H9 (cell line): ENCODE measurements at regions not wholly inside any gene's neighbourhood (a gene's known extent, or its start where the extent isn't known, plus 50 kb on each side); places are given as distances from the start of the nearest gene placed in this dataset.

ENCODE experiments used
- DNase-seq: peaks from one replicate; pipeline ENCODE4 v3.0.0-alpha.2; 2017
- H2AFZ ChIP-seq: one replicate; pipeline ENCODE4 v1.6.1; 2013; ENCODE audit warnings: mild to moderate bottlenecking, low read length, control low read depth, moderate library complexity
- H2AK5ac ChIP-seq: 2 replicates; pipeline ENCODE4 v1.6.1; 2013; ENCODE audit warnings: low read length, control low read depth, mixed read lengths; ENCODE audit not compliant: insufficient read length
- H2BK120ac ChIP-seq: one replicate; pipeline ENCODE4 v1.6.1; 2013; ENCODE audit warnings: low read depth, mild to moderate bottlenecking, low read length, control low read depth, inconsistent platforms; ENCODE audit not compliant: poor library complexity, severe bottlenecking
- H2BK12ac ChIP-seq: 2 replicates; pipeline ENCODE4 v1.6.1; 2013; ENCODE audit warnings: low read length, control low read depth, mixed read lengths, low read depth; ENCODE audit not compliant: insufficient read length
- H2BK15ac ChIP-seq: 2 replicates; pipeline ENCODE4 v1.6.1; 2013; ENCODE audit warnings: low read depth, low read length, control low read depth
- H2BK20ac ChIP-seq: one replicate; pipeline ENCODE4 v1.6.1; 2013; ENCODE audit warnings: low read depth, mild to moderate bottlenecking, low read length, control low read depth, inconsistent platforms; ENCODE audit not compliant: poor library complexity, severe bottlenecking
- H2BK5ac ChIP-seq: 2 replicates; pipeline ENCODE4 v1.6.1; 2013; ENCODE audit warnings: low read length, control low read depth, mixed read lengths; ENCODE audit not compliant: insufficient read length
- H3K14ac ChIP-seq: 2 replicates; pipeline ENCODE4 v1.6.1; 2013; ENCODE audit warnings: low read length, control low read depth; ENCODE audit not compliant: insufficient read depth
- H3K18ac ChIP-seq: 2 replicates; pipeline ENCODE4 v1.6.1; 2013; ENCODE audit warnings: low read depth, mild to moderate bottlenecking, mixed read lengths, low read length, control low read depth; ENCODE audit not compliant: insufficient read length
- H3K23ac ChIP-seq: 2 replicates; pipeline ENCODE4 v1.6.1; 2013; ENCODE audit warnings: low read length, control low read depth, mixed read lengths, low read depth; ENCODE audit not compliant: insufficient read length
- H3K23me2 ChIP-seq: 2 replicates; pipeline ENCODE4 v1.6.1; 2013; ENCODE audit warnings: low read depth, mild to moderate bottlenecking, mixed read lengths, low read length, control low read depth; ENCODE audit not compliant: insufficient read length, poor library complexity, severe bottlenecking
- H3K27ac ChIP-seq: 2 replicates; pipeline ENCODE4 v1.5.1; 2013; ENCODE audit warnings: low read length, control low read depth, mixed read lengths, low read depth; ENCODE audit not compliant: insufficient read length
- H3K27me3 ChIP-seq: 2 replicates; pipeline ENCODE4 v1.6.1; 2013; ENCODE audit warnings: low read length, control low read depth, inconsistent platforms; ENCODE audit not compliant: insufficient read depth
- H3K4ac ChIP-seq: 2 replicates; pipeline ENCODE4 v1.6.1; 2013; ENCODE audit warnings: low read depth, mild to moderate bottlenecking, control low read depth, inconsistent platforms, low read length, moderate library complexity
- H3K4me1 ChIP-seq: 2 replicates; pipeline ENCODE4 v1.6.1; 2013; ENCODE audit warnings: low read length, control low read depth, inconsistent platforms; ENCODE audit not compliant: insufficient read depth
- H3K4me2 ChIP-seq: 2 replicates; pipeline ENCODE4 v1.6.1; 2013; ENCODE audit warnings: low read length, control low read depth, mixed read lengths; ENCODE audit not compliant: insufficient read length, insufficient read depth
- H3K56ac ChIP-seq: 2 replicates; pipeline ENCODE4 v1.6.1; 2013; ENCODE audit warnings: low read depth, mild to moderate bottlenecking, mixed read lengths, low read length, control low read depth; ENCODE audit not compliant: insufficient read length
- H3K79me1 ChIP-seq: 2 replicates; pipeline ENCODE4 v1.6.1; 2013; ENCODE audit warnings: low read depth, mild to moderate bottlenecking, moderate library complexity, low read length, control low read depth, inconsistent platforms; ENCODE audit not compliant: insufficient read depth, poor library complexity, severe bottlenecking
- H3K79me2 ChIP-seq: 2 replicates; pipeline ENCODE4 v1.6.1; 2013; ENCODE audit warnings: low read length, control low read depth, inconsistent platforms; ENCODE audit not compliant: insufficient read depth
- H3K9ac ChIP-seq: 2 replicates; pipeline ENCODE4 v1.6.1; 2013; ENCODE audit warnings: low read length, control low read depth, mixed read lengths; ENCODE audit not compliant: insufficient read length; ENCODE audit errors: extremely low read depth
- H3K9me3 ChIP-seq: one replicate; pipeline ENCODE4 v1.6.1; 2013; ENCODE audit warnings: low read depth, low read length, inconsistent platforms; ENCODE audit not compliant: control insufficient read depth
- H3T11ph ChIP-seq: one replicate; pipeline ENCODE4 v1.6.1; 2013; ENCODE audit warnings: mild to moderate bottlenecking, low read length, control low read depth, inconsistent platforms
- H4K20me1 ChIP-seq: one replicate; pipeline ENCODE4 v1.6.1; 2013; ENCODE audit not compliant: control insufficient read depth, insufficient read length, insufficient read depth
- H4K5ac ChIP-seq: 2 replicates; pipeline ENCODE4 v1.6.1; 2013; ENCODE audit warnings: low read depth, mild to moderate bottlenecking, mixed read lengths, low read length, control low read depth; ENCODE audit not compliant: insufficient read length
- H4K8ac ChIP-seq: replicated peaks from 2 replicates; pipeline ENCODE4 v1.6.1; 2013; ENCODE audit warnings: low read length, control low read depth, mixed read lengths, low read depth; ENCODE audit not compliant: insufficient read length
- H4K91ac ChIP-seq: 2 replicates; pipeline ENCODE4 v1.6.1; 2013; ENCODE audit warnings: low read depth, mild to moderate bottlenecking, moderate library complexity, mixed read lengths, low read length, control low read depth; ENCODE audit not compliant: insufficient read length
- H3K27ac Mint-ChIP-seq, 3 experiments: 2 replicates in 2 of 3; 3 replicates in 1 of 3; pipeline ENCODE4 v1.8.0; 2020 to 2021; ENCODE audit warnings: mixed read lengths in 3 of 3, mild to moderate bottlenecking in 1 of 3, moderate library complexity in 1 of 3
- H3K27me3 Mint-ChIP-seq: 2 replicates; pipeline ENCODE4 v1.8.0; 2021; ENCODE audit warnings: low read depth, mild to moderate bottlenecking, moderate library complexity, mixed read lengths
- H3K36me3 Mint-ChIP-seq, 3 experiments: 2 replicates in 2 of 3; 3 replicates in 1 of 3; pipeline ENCODE4 v1.8.0; 2020 to 2021; ENCODE audit warnings: low read depth in 3 of 3, mixed read lengths in 3 of 3; ENCODE audit not compliant: insufficient read depth in 1 of 3
- H3K4me1 Mint-ChIP-seq, 2 experiments: 2 replicates each; pipeline ENCODE4 v1.8.0; 2020; ENCODE audit warnings: mixed read lengths in 2 of 2
- H3K4me3 Mint-ChIP-seq, 2 experiments: 2 replicates in 1 of 2; 3 replicates in 1 of 2; pipeline ENCODE4 v1.8.0; 2020 to 2021; ENCODE audit warnings: mild to moderate bottlenecking in 2 of 2, mixed read lengths in 2 of 2, moderate library complexity in 1 of 2
- H3K9me3 Mint-ChIP-seq, 2 experiments: 2 replicates in 1 of 2; 3 replicates in 1 of 2; pipeline ENCODE4 v1.8.0; 2020; ENCODE audit warnings: mild to moderate bottlenecking in 2 of 2, mixed read lengths in 2 of 2, moderate library complexity in 1 of 2
- WGBS: extraction: QIAGEN DNeasy Blood & Tissue Kit; methylation state at CpG from one replicate; pipeline ENCODE4 v1.1.7; 2013; ENCODE audit warnings: missing lambda C conversion rate, low lambda C conversion rate, mixed read lengths; ENCODE audit not compliant: insufficient read length; ENCODE audit errors: extremely low coverage; 5-methylcytosine and 5-hydroxymethylcytosine counted together
- TF ChIP-seq, protein P1 (sequence below): fragments of 200-600 bp; sonication (generic); conservative IDR thresholded peaks from 3 replicates; pipeline ENCODE4 v1.8.0; 2021; ENCODE audit warnings: antibody characterized with exemption, mild to moderate bottlenecking

DNA sequence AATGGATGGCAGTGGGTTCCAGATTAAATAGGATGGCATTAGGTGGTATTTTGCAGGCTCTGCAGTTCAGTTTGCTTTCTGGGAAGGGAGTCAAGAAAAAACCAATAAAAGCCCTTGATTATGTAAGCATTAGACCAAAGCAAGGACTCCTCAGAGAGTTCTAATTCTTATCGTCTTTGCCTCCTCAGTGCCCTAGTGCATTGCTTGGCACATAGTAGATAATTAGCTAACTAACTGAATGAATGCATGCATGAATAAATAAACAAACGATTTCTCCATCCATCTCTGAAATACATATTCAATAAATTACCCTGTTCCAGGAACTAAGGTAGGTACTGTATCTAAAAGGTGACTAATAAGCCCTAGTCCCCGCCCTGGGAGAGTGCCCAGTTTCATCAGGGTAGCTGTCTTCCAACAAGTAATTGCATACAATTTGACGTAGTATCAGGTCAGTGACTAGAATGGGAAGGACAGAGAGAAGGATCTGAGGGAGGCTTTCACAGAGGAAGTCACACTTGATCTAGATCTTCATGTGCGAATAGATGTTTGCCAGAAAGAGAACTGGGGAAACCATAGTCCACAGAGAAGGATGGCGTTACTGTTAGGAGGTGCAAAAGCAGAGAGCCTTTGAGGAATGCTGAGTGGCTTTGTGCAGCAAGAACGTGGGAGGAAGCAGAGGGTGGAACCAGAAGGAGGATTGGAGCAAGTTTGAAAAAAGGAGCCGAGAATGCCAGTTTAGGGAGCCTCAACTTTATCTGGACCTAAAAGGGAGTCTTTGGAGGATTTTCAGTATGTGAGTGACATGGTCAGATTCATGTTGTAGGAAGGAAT is 111.4 kb downstream of the TBX19 start:
- H3K18ac ChIP-seq, result no peak overlapping the region
- no peak for DNase-seq
- no peak overlapping the region for H3K4me2 ChIP-seq
- no peak overlapping the region for H4K91ac ChIP-seq
- no peaks in the 10 kb centered on the region for H3K9me3 Mint-ChIP-seq
- no peak overlapping the region for H3K14ac ChIP-seq
- H3K56ac ChIP-seq, result no peak overlapping the region
- H3K27ac ChIP-seq, result no peak overlapping the region
- no peak overlapping the region for H3K9ac ChIP-seq
- no CpG with 5 or more reads among the region's 8 CpGs for whole genome bisulfite sequencing
- H4K5ac ChIP-seq, result no peak overlapping the region
- no peak overlapping the region for H4K8ac ChIP-seq
- H2AFZ ChIP-seq, result no peak overlapping the region
- no peak overlapping the region for H2BK20ac ChIP-seq
- peaks cover 3% of the 10 kb centered on the region for H3K27me3 Mint-ChIP-seq
- no peak overlapping the region for H2BK5ac ChIP-seq
- no peaks in the 10 kb centered on the region for H3K23me2 ChIP-seq
- no peaks in the 10 kb centered on the region for H3K79me2 ChIP-seq
- H3K4ac ChIP-seq, result no peak overlapping the region
- no peaks in the 10 kb centered on the region for H3K27me3 ChIP-seq
- H2BK12ac ChIP-seq, result no peak overlapping the region
- H2BK120ac ChIP-seq, result no peak overlapping the region
- no peak overlapping the region for H3K4me3 Mint-ChIP-seq
- no peak overlapping the region for H3K23ac ChIP-seq
- no peak overlapping the region for H2BK15ac ChIP-seq
- no peaks in the 10 kb centered on the region for H3K36me3 Mint-ChIP-seq
- no peak overlapping the region for H3T11ph ChIP-seq
- no peak overlapping the region for H2AK5ac ChIP-seq
- H3K27ac Mint-ChIP-seq, result no peak overlapping the region; a peak in 1 of 7 replicates
- TF ChIP-seq, protein P1, sequence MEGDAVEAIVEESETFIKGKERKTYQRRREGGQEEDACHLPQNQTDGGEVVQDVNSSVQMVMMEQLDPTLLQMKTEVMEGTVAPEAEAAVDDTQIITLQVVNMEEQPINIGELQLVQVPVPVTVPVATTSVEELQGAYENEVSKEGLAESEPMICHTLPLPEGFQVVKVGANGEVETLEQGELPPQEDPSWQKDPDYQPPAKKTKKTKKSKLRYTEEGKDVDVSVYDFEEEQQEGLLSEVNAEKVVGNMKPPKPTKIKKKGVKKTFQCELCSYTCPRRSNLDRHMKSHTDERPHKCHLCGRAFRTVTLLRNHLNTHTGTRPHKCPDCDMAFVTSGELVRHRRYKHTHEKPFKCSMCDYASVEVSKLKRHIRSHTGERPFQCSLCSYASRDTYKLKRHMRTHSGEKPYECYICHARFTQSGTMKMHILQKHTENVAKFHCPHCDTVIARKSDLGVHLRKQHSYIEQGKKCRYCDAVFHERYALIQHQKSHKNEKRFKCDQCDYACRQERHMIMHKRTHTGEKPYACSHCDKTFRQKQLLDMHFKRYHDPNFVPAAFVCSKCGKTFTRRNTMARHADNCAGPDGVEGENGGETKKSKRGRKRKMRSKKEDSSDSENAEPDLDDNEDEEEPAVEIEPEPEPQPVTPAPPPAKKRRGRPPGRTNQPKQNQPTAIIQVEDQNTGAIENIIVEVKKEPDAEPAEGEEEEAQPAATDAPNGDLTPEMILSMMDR, result no peak
- H4K20me1 ChIP-seq, result peaks cover 4% of the 10 kb centered on the region
- peaks cover 11% of the 10 kb centered on the region for H3K4me1 ChIP-seq
- H3K4me1 Mint-ChIP-seq, result peaks cover 26 to 33% of the 10 kb centered on the region in 2 experiments
- H3K79me1 ChIP-seq, result no peaks in the 10 kb centered on the region
- H3K9me3 ChIP-seq, result no peaks in the 10 kb centered on the region
